Sigmoid colon (tissue), 6 donors: ENCODE measurements at regions not wholly inside any gene's neighbourhood (a gene's known extent, or its start where the extent isn't known, plus 50 kb on each side); places are given as distances from the start of the nearest gene placed in this dataset.

ENCODE experiments used
- DNase-seq: peaks from one replicate; pipeline ENCODE4 v3.0.0-alpha.2; 2019
- H3K27ac ChIP-seq, 4 donors: fragments of 200-600 bp; sonication (generic); one replicate each; pipeline ENCODE4 v1.5.1; 2016 to 2019; ENCODE audit warnings: mild to moderate bottlenecking in 1 of 4
- H3K27me3 ChIP-seq, 3 donors: fragments of 200-600 bp; sonication (generic); one replicate each; pipeline ENCODE4 v1.5.1; 2019; ENCODE audit warnings: mild to moderate bottlenecking in 1 of 3
- H3K36me3 ChIP-seq, 4 donors: fragments of 200-600 bp; sonication (generic); one replicate each; pipeline ENCODE4 v1.5.1; 2016 to 2019
- H3K4me1 ChIP-seq, 4 donors: fragments of 200-600 bp; sonication (generic); one replicate each; pipeline ENCODE4 v1.5.1; 2017 to 2019
- H3K4me3 ChIP-seq, 4 donors: fragments of 200-600 bp; sonication (generic); one replicate each; pipeline ENCODE4 v1.5.1; 2017 to 2019; ENCODE audit warnings: mild to moderate bottlenecking in 2 of 4, moderate library complexity in 1 of 4
- H3K9me3 ChIP-seq, 4 donors: fragments of 200-600 bp in 3 of 4; sonication (generic) in 3 of 4; one replicate each; pipeline versions ENCODE4 v1.5.1 to v1.6.1; 2013 to 2019
- EP300 ChIP-seq, 4 donors: sonication (generic); formaldehyde crosslinking; IDR thresholded peaks; one replicate each; pipeline ENCODE4 v1.6.1; 2017; ENCODE audit warnings: antibody characterized with exemption in 4 of 4
- POLR2A ChIP-seq, 2 donors: fragments of 450-650 bp; IDR thresholded peaks; one replicate each; pipeline ENCODE4 v1.6.1; 2016; ENCODE audit warnings: antibody characterized with exemption in 2 of 2, mild to moderate bottlenecking in 2 of 2, moderate library complexity in 2 of 2
- POLR2AphosphoS5 ChIP-seq, 4 donors: sonication (generic); formaldehyde crosslinking; IDR thresholded peaks; one replicate each; pipeline ENCODE4 v1.6.1; 2017; ENCODE audit warnings: antibody characterized with exemption in 4 of 4
- WGBS, 2 donors: extraction: QIAGEN DNeasy Blood & Tissue Kit; methylation state at CpG; one replicate each; pipeline ENCODE4 v1.1.7; 2013; 5-methylcytosine and 5-hydroxymethylcytosine counted together
- intact Hi-C: fragments of 100-400 bp; cut with DNase I; formaldehyde crosslinking; loops from one replicate; pipeline ENCODE4 v1.15.1; 2023
- TF ChIP-seq, protein P1 (sequence below), 4 experiments: fragments of 450-650 bp in 3 of 4; fragments of 200-600 bp in 1 of 4; IDR thresholded peaks; one replicate each; pipeline ENCODE4 v1.5.1; 2016 to 2019; ENCODE audit warnings: antibody characterized with exemption in 4 of 4, mild to moderate bottlenecking in 3 of 4, moderate library complexity in 2 of 4
- donor health status: healthy with polysubstance abuse.
- donor health status: healthy.

- DNase-seq, result no peak
- intact Hi-C loops, result no loop called here
- Histone ChIP-seq H3K27me3 (no peaks in the 10 kb centered on the region), H3K4me3 (no peak overlapping the region), H3K9me3 (no peaks in the 10 kb centered on the region), H3K27ac (no peak overlapping the region), H3K4me1 (no peaks in the 10 kb centered on the region), H3K36me3 (no peaks in the 10 kb centered on the region)
- 75 to 77% methylated on average over 1 of the region's 1 CpG for WGBS, 2 donors
- TF ChIP-seq POLR2AphosphoS5 (IDR thresholded peaks at IDR 0.05), result no peak
- TF ChIP-seq, protein P1, sequence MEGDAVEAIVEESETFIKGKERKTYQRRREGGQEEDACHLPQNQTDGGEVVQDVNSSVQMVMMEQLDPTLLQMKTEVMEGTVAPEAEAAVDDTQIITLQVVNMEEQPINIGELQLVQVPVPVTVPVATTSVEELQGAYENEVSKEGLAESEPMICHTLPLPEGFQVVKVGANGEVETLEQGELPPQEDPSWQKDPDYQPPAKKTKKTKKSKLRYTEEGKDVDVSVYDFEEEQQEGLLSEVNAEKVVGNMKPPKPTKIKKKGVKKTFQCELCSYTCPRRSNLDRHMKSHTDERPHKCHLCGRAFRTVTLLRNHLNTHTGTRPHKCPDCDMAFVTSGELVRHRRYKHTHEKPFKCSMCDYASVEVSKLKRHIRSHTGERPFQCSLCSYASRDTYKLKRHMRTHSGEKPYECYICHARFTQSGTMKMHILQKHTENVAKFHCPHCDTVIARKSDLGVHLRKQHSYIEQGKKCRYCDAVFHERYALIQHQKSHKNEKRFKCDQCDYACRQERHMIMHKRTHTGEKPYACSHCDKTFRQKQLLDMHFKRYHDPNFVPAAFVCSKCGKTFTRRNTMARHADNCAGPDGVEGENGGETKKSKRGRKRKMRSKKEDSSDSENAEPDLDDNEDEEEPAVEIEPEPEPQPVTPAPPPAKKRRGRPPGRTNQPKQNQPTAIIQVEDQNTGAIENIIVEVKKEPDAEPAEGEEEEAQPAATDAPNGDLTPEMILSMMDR (IDR thresholded peaks at IDR 0.05), result no peak
- no peak for TF ChIP-seq EP300 (IDR thresholded peaks at IDR 0.05)
- TF ChIP-seq POLR2A (IDR thresholded peaks at IDR 0.05), result no peak
Observed at GRCh38 chr5:117792476-117792875, 1195.9 kb downstream of the DTWD2 start.

GRCh38 chr5:117788596-117788995 lies 1199.8 kb downstream of the DTWD2 start:
- TF ChIP-seq POLR2AphosphoS5 (IDR thresholded peaks at IDR 0.05), result no peak
- TF ChIP-seq, protein P1 (IDR thresholded peaks at IDR 0.05), result no peak
- TF ChIP-seq EP300 (IDR thresholded peaks at IDR 0.05), result no peak
- TF ChIP-seq POLR2A (IDR thresholded peaks at IDR 0.05), result no peak
- Histone ChIP-seq H3K4me3 (no peak overlapping the region), H3K4me1 (no peaks in the 10 kb centered on the region), H3K27me3 (no peaks in the 10 kb centered on the region), H3K9me3 (no peaks in the 10 kb centered on the region), H3K27ac (no peak overlapping the region), H3K36me3 (no peaks in the 10 kb centered on the region)
- WGBS, 2 donors, result 23 to 43% methylated on average over 2 of the region's 2 CpGs
- intact Hi-C loops, result no loop called here
- DNase-seq, result no peak

- intact Hi-C loops, result no loop called here
- Histone ChIP-seq H3K36me3 (no peaks in the 10 kb centered on the region), H3K4me3 (no peak overlapping the region), H3K27ac (no peak overlapping the region), H3K27me3 (no peaks in the 10 kb centered on the region), H3K9me3 (peaks cover 0 to 6% (median 0%) of the 10 kb centered on the region in 4 donors), H3K4me1 (no peaks in the 10 kb centered on the region)
- TF ChIP-seq POLR2A (IDR thresholded peaks at IDR 0.05) (no peak), POLR2AphosphoS5 (IDR thresholded peaks at IDR 0.05) (no peak), EP300 (IDR thresholded peaks at IDR 0.05) (no peak)
- TF ChIP-seq, protein P1 (IDR thresholded peaks at IDR 0.05), result no peak
- DNase-seq, result no peak
- WGBS, 2 donors, result 78 to 86% methylated on average over 4 of the region's 4 CpGs
Observed at GRCh38 chr5:117779171-117779570, 1204.5 kb upstream of the SEMA6A start.

- no peak overlapping the region for H3K27ac ChIP-seq
- TF ChIP-seq, protein P1 (IDR thresholded peaks at IDR 0.05), result no peak
- TF ChIP-seq POLR2AphosphoS5 (IDR thresholded peaks at IDR 0.05) (no peak), POLR2A (IDR thresholded peaks at IDR 0.05) (no peak), EP300 (IDR thresholded peaks at IDR 0.05) (no peak)
- no peaks in the 10 kb centered on the region for H3K36me3 ChIP-seq
- no peak overlapping the region for H3K4me3 ChIP-seq
- H3K27me3 ChIP-seq, result no peaks in the 10 kb centered on the region
- no peaks in the 10 kb centered on the region for H3K4me1 ChIP-seq
- intact Hi-C loops, result no loop called here
- WGBS, 2 donors, result 74 to 78% methylated on average over 3 of the region's 3 CpGs
- H3K9me3 ChIP-seq, result peaks cover 0 to 6% (median 0%) of the 10 kb centered on the region in 4 donors
- DNase-seq, result no peak
Observed at GRCh38 chr5:117776977-117777376, 1202.4 kb upstream of the SEMA6A start.

DNA sequence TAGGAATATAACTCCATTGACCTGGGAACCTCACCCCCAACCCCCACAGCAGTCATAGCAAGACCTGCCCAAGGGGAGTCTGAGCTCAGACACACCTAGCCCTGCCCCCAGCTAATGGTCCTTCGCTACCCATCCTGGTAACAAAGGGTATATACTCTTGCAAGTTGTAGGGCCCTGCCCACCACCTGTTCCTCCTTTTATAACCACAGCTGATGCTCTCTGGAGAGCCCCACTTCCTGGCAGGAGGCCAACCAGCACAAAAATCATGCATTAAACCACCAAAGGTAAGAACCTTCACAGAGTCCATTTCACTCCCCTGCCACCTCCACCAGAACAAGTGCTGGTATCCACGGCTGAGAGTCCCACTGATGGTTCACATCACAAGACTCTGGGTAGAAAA lies 1195.3 kb upstream of the SEMA6A start:
- WGBS, 2 donors, result 82 to 84% methylated on average over 2 of the region's 2 CpGs
- H3K36me3 ChIP-seq, result no peaks in the 10 kb centered on the region
- H3K27me3 ChIP-seq, result no peaks in the 10 kb centered on the region
- no peaks in the 10 kb centered on the region for H3K4me1 ChIP-seq
- TF ChIP-seq, protein P1 (IDR thresholded peaks at IDR 0.05), result no peak
- TF ChIP-seq EP300 (IDR thresholded peaks at IDR 0.05) (no peak), POLR2A (IDR thresholded peaks at IDR 0.05) (no peak), POLR2AphosphoS5 (IDR thresholded peaks at IDR 0.05) (no peak)
- intact Hi-C loops, result no loop called here
- DNase-seq, result no peak
- no peak overlapping the region for H3K4me3 ChIP-seq
- peaks cover 0 to under 1% (median 0%) of the 10 kb centered on the region in 4 donors for H3K9me3 ChIP-seq
- H3K27ac ChIP-seq, result no peak overlapping the region
